ENCODE measurements at regions not wholly inside any gene's neighbourhood (a gene's known extent, or its start where the extent isn't known, plus 50 kb on each side); places are given as distances from the start of the nearest gene placed in this dataset.

GRCh38 chr7:17247357-17247756 lies 51.1 kb upstream of the AHR start:
- no peak for TF ChIP-seq CTCF (IDR thresholded peaks at IDR 0.05 in 8 of 11, conservative IDR thresholded peaks at IDR 0.05 in 3 of 11)
- no peak for TF ChIP-seq POLR2AphosphoS5 (IDR thresholded peaks at IDR 0.05)
- TF ChIP-seq POLR2A (IDR thresholded peaks at IDR 0.05) = no peak

All from spleen (tissue), 7 donors.